Pancreas (tissue), 10 donors: ENCODE measurements at regions not wholly inside any gene's neighbourhood (a gene's known extent, or its start where the extent isn't known, plus 50 kb on each side); places are given as distances from the start of the nearest gene placed in this dataset.
A peak's percentile ranks its signal among the peaks of the same experiment; 100 is the strongest.

Experiments
- ATAC-seq, 4 donors: fragments of 200-7000 bp; cut with Tn5 transposase; one replicate each; pipeline versions ENCODE4 v1.8.0 to v1.9.1; 2020; ENCODE audit warnings: mild to moderate bottlenecking in 4 of 4, moderate library complexity in 4 of 4
- DNase-seq, 6 donors: peaks; one replicate each; pipeline ENCODE4 v3.0.0-alpha.2; 2020
- FAIRE-seq: peaks from 2 replicates; lab custom pipeline; 2012; peaks lifted over from hg19 to GRCh38; lab: Jason Lieb, UNC
- H3K27ac ChIP-seq, 4 donors: fragments of 200-600 bp; sonication (generic); 1 replicate in 3 of 4; 2 replicates in 1 of 4; pipeline versions ENCODE4 v1.5.0 to v1.8.0; 2020
- H3K27me3 ChIP-seq, 4 donors: fragments of 200-600 bp; one replicate each; pipeline ENCODE4 v1.8.0; 2021
- H3K36me3 ChIP-seq, 3 donors: fragments of 200-600 bp; sonication (generic) in 1 of 3; one replicate each; pipeline versions ENCODE4 v1.5.0 to v1.8.0; 2020 to 2021
- H3K4me1 ChIP-seq, 3 donors: fragments of 200-600 bp; one replicate each; pipeline ENCODE4 v1.8.0; 2021
- H3K4me3 ChIP-seq, 4 donors: fragments of 200-600 bp; sonication (generic) in 2 of 4; one replicate each; pipeline versions ENCODE4 v1.5.0 to v1.8.0; 2020 to 2021
- H3K9me3 ChIP-seq, 4 donors: fragments of 200-600 bp; one replicate each; pipeline ENCODE4 v1.8.0; 2021
- WGBS, 2 donors: extraction: QIAGEN DNeasy Blood & Tissue Kit; methylation state at CpG; one replicate each; pipeline ENCODE4 v1.1.7; 2013; 5-methylcytosine and 5-hydroxymethylcytosine counted together
- intact Hi-C, 3 donors: fragments of 100-400 bp; cut with DNase I; formaldehyde crosslinking; loops; one replicate each; pipeline versions ENCODE4 v1.11.1 to v1.14.2; 2022
- TF ChIP-seq, protein P1 (sequence below), 4 donors: fragments of 200-600 bp; sonication (generic) in 3 of 4; IDR thresholded peaks; one replicate each; pipeline versions ENCODE4 v1.5.0 to v1.8.0; 2021; ENCODE audit warnings: antibody characterized with exemption in 4 of 4
- donor health status: healthy with polysubstance abuse.
- donor health status: DM: no; HTN: no; CAD: no; lungs with moderate emphysema.
- donor health status: DM: no; HTN: no; CAD: no.
- donor health status: control.
- donor health status: control.
- donor health status: Bipolar disorder and iron deficiency.
- donor health status: DM: yes; HTN: yes; CAD: no.
- donor health status: DM: no; HTN: no; CAD: no.
- donor health status: DM: no; HTN: no; CAD: no.
- donor health status: DM: yes; HTN: yes; CAD: no.

- Histone ChIP-seq H3K27ac (no peak overlapping the region), H3K9me3 (no peaks in the 10 kb centered on the region), H3K4me1 (peaks cover 7 to 32% (median 9%) of the 10 kb centered on the region in 3 donors), H3K27me3 (no peaks in the 10 kb centered on the region), H3K36me3 (no peaks in the 10 kb centered on the region), H3K4me3 (no peak overlapping the region)
- FAIRE-seq (no peak), DNase-seq (no peak), ATAC-seq (no peak)
- intact Hi-C loops = no loop called here
- TF ChIP-seq, protein P1, sequence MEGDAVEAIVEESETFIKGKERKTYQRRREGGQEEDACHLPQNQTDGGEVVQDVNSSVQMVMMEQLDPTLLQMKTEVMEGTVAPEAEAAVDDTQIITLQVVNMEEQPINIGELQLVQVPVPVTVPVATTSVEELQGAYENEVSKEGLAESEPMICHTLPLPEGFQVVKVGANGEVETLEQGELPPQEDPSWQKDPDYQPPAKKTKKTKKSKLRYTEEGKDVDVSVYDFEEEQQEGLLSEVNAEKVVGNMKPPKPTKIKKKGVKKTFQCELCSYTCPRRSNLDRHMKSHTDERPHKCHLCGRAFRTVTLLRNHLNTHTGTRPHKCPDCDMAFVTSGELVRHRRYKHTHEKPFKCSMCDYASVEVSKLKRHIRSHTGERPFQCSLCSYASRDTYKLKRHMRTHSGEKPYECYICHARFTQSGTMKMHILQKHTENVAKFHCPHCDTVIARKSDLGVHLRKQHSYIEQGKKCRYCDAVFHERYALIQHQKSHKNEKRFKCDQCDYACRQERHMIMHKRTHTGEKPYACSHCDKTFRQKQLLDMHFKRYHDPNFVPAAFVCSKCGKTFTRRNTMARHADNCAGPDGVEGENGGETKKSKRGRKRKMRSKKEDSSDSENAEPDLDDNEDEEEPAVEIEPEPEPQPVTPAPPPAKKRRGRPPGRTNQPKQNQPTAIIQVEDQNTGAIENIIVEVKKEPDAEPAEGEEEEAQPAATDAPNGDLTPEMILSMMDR (IDR thresholded peaks at IDR 0.05) = no peak
- WGBS, 2 donors = 88 to 93% methylated on average over 5 of the region's 5 CpGs
Measured at GRCh38 chr6:140077827-140078560, 703.5 kb upstream of the CITED2 start.

- WGBS, 2 donors = 88 to 92% methylated on average over 1 of the region's 1 CpG
- no peak for ATAC-seq
- H3K4me1 ChIP-seq = peaks cover 14 to 35% (median 15%) of the 10 kb centered on the region in 3 donors
Measured at GRCh38 chr6:140076105-140076504, 701.7 kb upstream of the CITED2 start.

DNA sequence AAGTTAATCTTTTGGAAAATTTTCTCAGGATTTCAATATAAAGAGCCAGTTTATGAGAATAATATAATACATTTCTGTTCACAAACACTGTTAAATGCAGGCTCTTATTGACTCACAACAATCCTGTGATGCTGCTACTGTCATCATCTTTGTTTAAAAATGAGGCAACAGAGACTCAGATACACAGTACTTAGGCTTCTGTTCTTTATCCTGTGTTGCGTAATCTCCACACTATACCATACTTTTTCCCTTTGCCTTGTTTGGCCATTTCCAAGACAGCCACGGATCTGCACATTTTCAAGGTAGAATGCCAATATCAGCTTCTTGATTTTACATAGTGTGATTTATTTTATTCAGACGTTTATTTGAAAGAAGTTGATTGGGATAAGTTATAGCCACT lies 699.0 kb upstream of the CITED2 start:
- TF ChIP-seq, protein P1 (IDR thresholded peaks at IDR 0.05) = no peak
- Histone ChIP-seq H3K9me3 (no peaks in the 10 kb centered on the region), H3K4me1 (peaks cover 11 to 18% (median 17%) of the 10 kb centered on the region in 3 donors), H3K4me3 (no peak overlapping the region), H3K27ac (no peak overlapping the region), H3K27me3 (no peaks in the 10 kb centered on the region), H3K36me3 (no peaks in the 10 kb centered on the region)
- no peak for FAIRE-seq
- ATAC-seq = no peak
- DNase-seq = no peak
- WGBS, 2 donors = 64 to 69% methylated on average over 3 of the region's 3 CpGs
- intact Hi-C loops = no loop called here

More at GRCh38 chr6:140076105-140076504, 701.7 kb upstream of the CITED2 start:
- no peak for FAIRE-seq
- Histone ChIP-seq H3K36me3 (no peaks in the 10 kb centered on the region), H3K27ac (no peak overlapping the region), H3K27me3 (no peaks in the 10 kb centered on the region), H3K9me3 (no peaks in the 10 kb centered on the region), H3K4me3 (no peak overlapping the region)
- intact Hi-C loops = no loop called here
- no peak for DNase-seq
- TF ChIP-seq, protein P1 (IDR thresholded peaks at IDR 0.05) = no peak

GRCh38 chr6:140071601-140072062 lies 697.2 kb upstream of the CITED2 start:
- no peak for DNase-seq
- Histone ChIP-seq H3K27me3 (no peaks in the 10 kb centered on the region), H3K9me3 (no peaks in the 10 kb centered on the region), H3K27ac (peak overlapping the region in 1 of 4 donors; percentile 7), H3K4me3 (no peak overlapping the region), H3K36me3 (no peaks in the 10 kb centered on the region), H3K4me1 (peaks cover 11 to 15% (median 12%) of the 10 kb centered on the region in 3 donors)
- FAIRE-seq = no peak
- peak in 1 of 4 donors; percentile 13 for ATAC-seq
- TF ChIP-seq, protein P1 (IDR thresholded peaks at IDR 0.05) = no peak
- intact Hi-C loops = no loop called here
- 94 to 96% methylated on average over 1 of the region's 1 CpG for WGBS, 2 donors
